K562 (cell line): ENCODE measurements at regions not wholly inside any gene's neighbourhood (a gene's known extent, or its start where the extent isn't known, plus 50 kb on each side); places are given as distances from the start of the nearest gene placed in this dataset.

Source experiments
- ATAC-seq: fragments of 200-7000 bp; cut with Tn5 transposase; 3 replicates; pipeline ENCODE4 v1.9.1; 2020; ENCODE audit warnings: moderate library complexity
- BruUV-seq: library from RNA; stranded (reverse); fragments of 400-500 nt; replicated peaks from 2 replicates; lab custom pipeline; 2021; lab: Mats Ljungman, UMichigan
- CTCF ChIA-PET: fragments of 300-600 bp; formaldehyde crosslinking; extraction: SDS; loops from one replicate; lab custom pipeline; 2021; ENCODE audit warnings: low intra/inter-chr PET ratio; lab: Yijun Ruan, JAX
- POLR2A ChIA-PET: fragments of 300-600, 350-650 bp; sonication (Branson Sonifier 250); formaldehyde crosslinking; extraction: SDS; loops from one replicate; lab custom pipeline; 2021; ENCODE audit warnings: antibody characterized with exemption, inconsistent platforms; lab: Yijun Ruan, JAX
- DNase-seq, 4 experiments: peaks; one replicate each; pipeline versions ENCODE4 v3.0.0 to v3.0.0-alpha.2; 2011 to 2018; ENCODE audit warnings: low spot score in 3 of 4, mixed read lengths in 3 of 4; ENCODE audit errors: extremely low read depth in 1 of 4
- FAIRE-seq: peaks from 2 replicates; lab custom pipeline; 2011; peaks lifted over from hg19 to GRCh38; lab: Jason Lieb, UNC
- H2AFZ ChIP-seq: 2 replicates; pipeline ENCODE4 v1.6.0; 2011; ENCODE audit warnings: low read depth, low read length, control low read depth, inconsistent platforms
- H3K27ac ChIP-seq: fragments of 200-600 bp; 3 replicates; pipeline ENCODE4 v1.8.0; 2011; ENCODE audit warnings: low read depth, mild to moderate bottlenecking, control low read depth, inconsistent platforms, low read length, moderate library complexity, mixed read lengths; ENCODE audit errors: extremely low read depth
- H3K27me3 ChIP-seq, 2 experiments: fragments of 300-600 bp in 1 of 2; 2 replicates in 1 of 2; 3 replicates in 1 of 2; pipeline versions ENCODE4 v1.6.0 to v1.8.0; 2011; ENCODE audit warnings: inconsistent platforms in 2 of 2, low read length in 2 of 2, mild to moderate bottlenecking in 1 of 2, mixed read lengths in 1 of 2, moderate library complexity in 1 of 2; ENCODE audit not compliant: control insufficient read depth in 2 of 2, insufficient read depth in 2 of 2
- H3K36me3 ChIP-seq: fragments of 300-600 bp; 3 replicates; pipeline ENCODE4 v1.8.0; 2011; ENCODE audit warnings: mild to moderate bottlenecking, low read length, inconsistent platforms; ENCODE audit not compliant: control insufficient read depth, insufficient read depth
- H3K4me1 ChIP-seq, 2 experiments: fragments of 200-600 bp in 1 of 2; replicated peaks in 1 of 2; 2 replicates in 1 of 2; 3 replicates in 1 of 2; pipeline versions ENCODE4 v1.5.1 to v1.8.0; 2011; ENCODE audit warnings: inconsistent platforms in 2 of 2, low read length in 2 of 2, mild to moderate bottlenecking in 1 of 2, mixed read lengths in 1 of 2, moderate library complexity in 1 of 2; ENCODE audit not compliant: control insufficient read depth in 2 of 2, insufficient read depth in 2 of 2
- H3K4me2 ChIP-seq: 2 replicates; pipeline ENCODE4 v1.6.1; 2011; ENCODE audit warnings: low read length, control low read depth, inconsistent platforms, mixed read lengths; ENCODE audit not compliant: insufficient read depth
- H3K4me3 ChIP-seq: fragments of 200-600 bp; sonication (generic), shearing (Covaris generic); 2 replicates; pipeline ENCODE4 v1.5.1; 2016; ENCODE audit warnings: control low read depth, inconsistent platforms
- H3K79me2 ChIP-seq: fragments of 200-600 bp; 3 replicates; pipeline ENCODE4 v1.8.0; 2011; ENCODE audit warnings: low read length, inconsistent platforms; ENCODE audit not compliant: control insufficient read depth, insufficient read depth
- H3K9ac ChIP-seq, 2 experiments: 2 replicates each; pipeline versions ENCODE4 v1.6.0 to v1.6.1; 2011; ENCODE audit warnings: low read depth in 2 of 2, low read length in 2 of 2, control low read depth in 1 of 2, inconsistent platforms in 1 of 2, mild to moderate bottlenecking in 1 of 2, mixed read lengths in 1 of 2; ENCODE audit not compliant: insufficient read depth in 1 of 2
- H3K9me1 ChIP-seq: one replicate; pipeline ENCODE4 v1.6.0; 2011; ENCODE audit warnings: inconsistent platforms, mild to moderate bottlenecking, low read length, moderate library complexity; ENCODE audit not compliant: control insufficient read depth, insufficient read depth
- H3K9me3 ChIP-seq: replicated peaks from 2 replicates; pipeline ENCODE4 v1.5.1; 2011; ENCODE audit warnings: low read depth, low read length, inconsistent platforms; ENCODE audit not compliant: control insufficient read depth, insufficient read depth
- H4K20me1 ChIP-seq: replicated peaks from 2 replicates; pipeline ENCODE4 v1.6.1; 2011; ENCODE audit warnings: low read length, inconsistent platforms, mixed read lengths; ENCODE audit not compliant: control insufficient read depth, insufficient read depth
- DIDO1 ChIP-seq: fragments of 450-650 bp; IDR thresholded peaks from 2 replicates; pipeline ENCODE4 v1.6.1; 2016; ENCODE audit warnings: low read depth, missing biosample characterization, missing genetic modification characterization
- E2F8 ChIP-seq: fragments of 450-650 bp; IDR thresholded peaks from 2 replicates; pipeline ENCODE4 v1.7.1; 2018; ENCODE audit warnings: mild to moderate bottlenecking, low read depth; ENCODE audit not compliant: partially characterized antibody
- EHMT2 ChIP-seq: fragments of 450-650 bp; IDR thresholded peaks from 2 replicates; pipeline ENCODE4 v1.6.1; 2018; ENCODE audit warnings: antibody characterized with exemption
- FOS ChIP-seq: IDR thresholded peaks from 3 replicates; pipeline ENCODE4 v1.6.1; 2011; ENCODE audit not compliant: insufficient read length; ENCODE audit errors: extremely low read depth
- RERE ChIP-seq: sonication (generic); formaldehyde crosslinking; IDR thresholded peaks from 2 replicates; pipeline ENCODE4 v1.8.0; 2023; ENCODE audit warnings: missing genetic modification reagents, mild to moderate bottlenecking, borderline replicate concordance
- RFX1 ChIP-seq: fragments of 450-650 bp; IDR thresholded peaks from 2 replicates; pipeline ENCODE4 v1.6.1; 2016; ENCODE audit warnings: mild to moderate bottlenecking, moderate library complexity
- SNAPC5 ChIP-seq: fragments of 250-450 bp; sonication (Bioruptor Pico); IDR thresholded peaks from 2 replicates; pipeline ENCODE4 v1.8.0; 2021; ENCODE audit warnings: moderate library complexity, mild to moderate bottlenecking, inconsistent platforms
- TCF7 ChIP-seq: sonication (generic); IDR thresholded peaks from 2 replicates; pipeline ENCODE4 v1.6.1; 2016; ENCODE audit warnings: antibody characterized with exemption, borderline replicate concordance
- ZNF280A ChIP-seq: fragments of 450-650 bp; IDR thresholded peaks from 2 replicates; pipeline ENCODE4 v1.6.1; 2018; ENCODE audit warnings: mild to moderate bottlenecking, low read depth; ENCODE audit not compliant: partially characterized antibody
- ZNF76 ChIP-seq: fragments of 250-450 bp; sonication (Bioruptor Pico); IDR thresholded peaks from 2 replicates; pipeline ENCODE4 v1.4.0; 2020; ENCODE audit warnings: mild to moderate bottlenecking, moderate library complexity, borderline replicate concordance
- ZZZ3 ChIP-seq: fragments of 450-650 bp; IDR thresholded peaks from 2 replicates; pipeline ENCODE4 v1.6.1; 2016; ENCODE audit warnings: antibody characterized with exemption, mild to moderate bottlenecking, moderate library complexity
- WGBS: fragments of 100-300 bp; shearing (Covaris generic); methylation state at CpG from one replicate; pipeline ENCODE4 v1.1.6; 2016; ENCODE audit warnings: low coverage, mixed read lengths; ENCODE audit not compliant: insufficient coverage; ENCODE audit errors: missing lambda C conversion rate; 5-methylcytosine and 5-hydroxymethylcytosine counted together
- in situ Hi-C: fragments of 300-500 bp; cut with MboI; formaldehyde crosslinking; loops from 4 replicates; pipeline ENCODE4 v1.15.0; 2018; ENCODE audit warnings: inconsistent platforms, mixed read lengths
- intact Hi-C: fragments of 100-400 bp; cut with micrococcal nuclease; formaldehyde crosslinking; loops from 2 replicates; pipeline ENCODE4 v1.14.2; 2022

GRCh38 chr1:111561328-111561727 is 57.9 kb upstream of the ADORA3 start (continued):
- TF ChIP-seq E2F8: no peak
- no peak for TF ChIP-seq DIDO1 (tag)

- ChIA-PET POLR2A (interaction anchor here (0.6 to 1.4 kb wide), 4 partner anchors 13 to 126 kb away, joined by 3 read pairs; no protein-coding TSS in a partner anchor), CTCF (no interaction called here)
- no peaks in the 10 kb centered on the region for H3K36me3 ChIP-seq
- no peak overlapping the region for H3K4me2 ChIP-seq
- no peak overlapping the region; a peak in 1 of 4 replicates for H3K9ac ChIP-seq
- no peak overlapping the region for H3K4me3 ChIP-seq
- no peak overlapping the region for H3K27ac ChIP-seq
- H3K79me2 ChIP-seq: no peaks in the 10 kb centered on the region
- H3K27me3 ChIP-seq: no peaks in the 10 kb centered on the region
- in situ Hi-C loops (no loop called here), intact Hi-C loops (loop anchor here (5.0 kb wide), 1 partner anchor 94 kb away; no protein-coding TSS in a partner anchor)
- H4K20me1 ChIP-seq: no peaks in the 10 kb centered on the region
- H3K9me1 ChIP-seq: no peaks in the 10 kb centered on the region
- H3K4me1 ChIP-seq: peaks cover 0 to 5% of the 10 kb centered on the region in 2 experiments; a peak in 1 of 5 replicates
- no peaks in the 10 kb centered on the region for H3K9me3 ChIP-seq
- no TSS peak for BruUV-seq
- WGBS: 7% methylated on average over 2 of the region's 2 CpGs
- DNase-seq (peak in 1 of 4 experiments; percentile 21), FAIRE-seq (no peak), ATAC-seq (no peak)
- H2AFZ ChIP-seq: no peak overlapping the region; the same call in 1 of the 2 replicates
- TF ChIP-seq ZNF280A: no peak
- no peak for TF ChIP-seq RERE (CRISPR knock-in tag)
- no peak for TF ChIP-seq ZZZ3
- no peak for TF ChIP-seq DIDO1 (tag)
- TF ChIP-seq FOS: peak; percentile 17
- 0 out of 2 replicates have a peak, but pooled peaks have one; percentile 9 for TF ChIP-seq RFX1
- no peak for TF ChIP-seq TCF7
- TF ChIP-seq SNAPC5 (CRISPR knock-in tag): no peak
- TF ChIP-seq EHMT2: no peak
- no peak for TF ChIP-seq ZNF76 (CRISPR knock-in tag)
These were observed 56.0 kb upstream of the RAP1A start for GRCh38 chr1:111563619-111564018.
